Mesendoderm (in vitro differentiated cells): ENCODE measurements at regions not wholly inside any gene's neighbourhood (a gene's known extent, or its start where the extent isn't known, plus 50 kb on each side); places are given as distances from the start of the nearest gene placed in this dataset.
A peak's percentile ranks its signal among the peaks of the same experiment; 100 is the strongest.

Experiments
- DNase-seq: peaks from one replicate; pipeline ENCODE4 v3.0.0; 2013
- H2AK5ac ChIP-seq: 2 replicates; pipeline ENCODE4 v1.6.1; 2013; ENCODE audit warnings: low read length, inconsistent platforms
- H2BK120ac ChIP-seq: 2 replicates; pipeline ENCODE4 v1.6.1; 2013; ENCODE audit warnings: low read depth, mild to moderate bottlenecking, low read length, moderate library complexity, mixed read lengths
- H2BK15ac ChIP-seq: replicated peaks from 2 replicates; pipeline ENCODE4 v1.6.1; 2013; ENCODE audit warnings: low read depth, mild to moderate bottlenecking, moderate library complexity
- H2BK5ac ChIP-seq: 2 replicates; pipeline ENCODE4 v1.6.1; 2013; ENCODE audit warnings: low read length, inconsistent platforms
- H3K18ac ChIP-seq: 2 replicates; pipeline ENCODE4 v1.6.1; 2013; ENCODE audit warnings: mild to moderate bottlenecking, low read length, mixed read lengths
- H3K23ac ChIP-seq: one replicate; pipeline ENCODE4 v1.6.1; 2013; ENCODE audit warnings: low read length
- H3K27ac ChIP-seq: 2 replicates; pipeline ENCODE4 v1.5.1; 2013; ENCODE audit warnings: low read depth, mild to moderate bottlenecking, inconsistent platforms, low read length, moderate library complexity
- H3K27me3 ChIP-seq: 2 replicates; pipeline ENCODE4 v1.6.1; 2013; ENCODE audit warnings: low read length, control low read depth, mild to moderate bottlenecking, inconsistent platforms; ENCODE audit not compliant: insufficient read depth, poor library complexity
- H3K36me3 ChIP-seq: 2 replicates; pipeline ENCODE4 v1.6.1; 2013; ENCODE audit warnings: low read length, inconsistent platforms; ENCODE audit not compliant: control insufficient read depth, insufficient read depth
- H3K4ac ChIP-seq: one replicate; pipeline ENCODE4 v1.6.1; 2013; ENCODE audit warnings: low read depth, mild to moderate bottlenecking, low read length, moderate library complexity
- H3K4me1 ChIP-seq: 2 replicates; pipeline ENCODE4 v1.6.1; 2013; ENCODE audit warnings: low read depth, low read length, inconsistent platforms; ENCODE audit not compliant: control insufficient read depth
- H3K4me2 ChIP-seq: 2 replicates; pipeline ENCODE4 v1.6.1; 2013; ENCODE audit warnings: low read length
- H3K4me3 ChIP-seq: 2 replicates; pipeline ENCODE4 v1.5.1; 2013; ENCODE audit warnings: mild to moderate bottlenecking, low read length
- H3K56ac ChIP-seq: one replicate; pipeline ENCODE4 v1.6.1; 2013; ENCODE audit warnings: low read length
- H3K79me1 ChIP-seq: 2 replicates; pipeline ENCODE4 v1.6.1; 2013; ENCODE audit warnings: low read length, inconsistent platforms
- H3K79me2 ChIP-seq: 2 replicates; pipeline ENCODE4 v1.6.1; 2013; ENCODE audit warnings: mild to moderate bottlenecking, low read length; ENCODE audit not compliant: control insufficient read depth, insufficient read depth
- H3K9ac ChIP-seq: 2 replicates; pipeline ENCODE4 v1.6.1; 2013; ENCODE audit warnings: low read length, inconsistent platforms
- H4K5ac ChIP-seq: one replicate; pipeline ENCODE4 v1.6.1; 2013; ENCODE audit warnings: low read length
- H4K8ac ChIP-seq: one replicate; pipeline ENCODE4 v1.6.1; 2013; ENCODE audit warnings: low read depth, mild to moderate bottlenecking, control low read depth, low read length, moderate library complexity
- WGBS: extraction: QIAGEN DNeasy Blood & Tissue Kit; methylation state at CpG from one replicate; pipeline ENCODE4 v1.1.7; 2013; ENCODE audit warnings: low lambda C conversion rate, missing lambda C conversion rate; ENCODE audit not compliant: insufficient coverage; ENCODE audit errors: extremely low coverage; 5-methylcytosine and 5-hydroxymethylcytosine counted together

DNA sequence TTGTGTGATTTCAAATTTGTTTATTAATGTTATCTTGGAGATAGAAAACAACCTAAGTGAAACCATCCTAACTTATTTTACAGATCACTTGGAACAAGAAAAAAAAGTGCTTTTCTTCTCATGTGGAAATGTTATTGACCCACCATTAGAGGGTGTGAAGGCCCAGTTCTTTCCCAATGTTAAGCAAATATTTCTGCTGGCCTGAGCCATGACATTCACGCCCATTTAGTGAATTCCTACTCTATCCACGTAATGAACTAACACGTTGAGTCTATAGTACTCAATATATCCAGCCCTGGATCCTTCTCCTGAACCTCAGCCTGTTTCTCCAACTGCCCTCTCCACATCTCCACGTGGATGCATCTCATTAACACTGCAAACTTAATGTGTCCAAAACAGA lies 180.6 kb upstream of the ZFP64 start:
- Histone ChIP-seq H3K27me3 (no peaks in the 10 kb centered on the region), H3K4ac (no peak overlapping the region), H3K79me2 (no peaks in the 10 kb centered on the region), H3K56ac (no peak overlapping the region), H2BK5ac (no peak overlapping the region), H3K36me3 (no peaks in the 10 kb centered on the region), H4K5ac (no peak overlapping the region), H3K27ac (no peak overlapping the region), H3K4me1 (no peaks in the 10 kb centered on the region), H2BK15ac (no peak overlapping the region), H4K8ac (no peak overlapping the region), H3K18ac (no peak overlapping the region), H3K79me1 (no peaks in the 10 kb centered on the region), H2BK120ac (no peak overlapping the region), H3K9ac (no peak overlapping the region), H3K23ac (no peak overlapping the region), H3K4me2 (no peak overlapping the region), H3K4me3 (no peak overlapping the region), H2AK5ac (no peak overlapping the region)
- DNase-seq = no peak
- no CpG with 5 or more reads among the region's 4 CpGs for WGBS

- no CpG with 5 or more reads among the region's 7 CpGs for WGBS
- Histone ChIP-seq H3K79me1 (no peaks in the 10 kb centered on the region), H3K56ac (no peak overlapping the region)
Observed at GRCh38 chr20:52365688-52366087, 174.1 kb upstream of the ZFP64 start.

GRCh38 chr20:52364405-52364804 lies 172.8 kb upstream of the ZFP64 start:
- Histone ChIP-seq H3K4me1 (no peaks in the 10 kb centered on the region), H3K27me3 (no peaks in the 10 kb centered on the region), H2BK15ac (no peak overlapping the region), H2BK5ac (no peak overlapping the region), H4K5ac (no peak overlapping the region), H3K18ac (no peak overlapping the region), H3K4me3 (no peak overlapping the region), H3K23ac (no peak overlapping the region), H3K56ac (no peak overlapping the region), H3K27ac (no peak overlapping the region), H2AK5ac (no peak overlapping the region), H3K36me3 (no peaks in the 10 kb centered on the region), H4K8ac (no peak overlapping the region), H3K79me2 (no peaks in the 10 kb centered on the region), H3K4ac (no peak overlapping the region), H2BK120ac (no peak overlapping the region), H3K9ac (no peak overlapping the region), H3K79me1 (no peaks in the 10 kb centered on the region), H3K4me2 (no peak overlapping the region)
- no peak for DNase-seq
- no CpG with 5 or more reads among the region's 1 CpG for WGBS

More at GRCh38 chr20:52365688-52366087, 174.1 kb upstream of the ZFP64 start:
- no peak overlapping the region for H3K9ac ChIP-seq
- H3K27me3 ChIP-seq = no peaks in the 10 kb centered on the region
- H3K79me2 ChIP-seq = no peaks in the 10 kb centered on the region
- H3K4ac ChIP-seq = no peak overlapping the region
- H2BK15ac ChIP-seq = no peak overlapping the region
- no peak overlapping the region for H4K8ac ChIP-seq
- H2BK5ac ChIP-seq = no peak overlapping the region
- no peak overlapping the region for H3K4me3 ChIP-seq
- no peaks in the 10 kb centered on the region for H3K36me3 ChIP-seq
- no peaks in the 10 kb centered on the region for H3K4me1 ChIP-seq
- H3K27ac ChIP-seq = no peak overlapping the region
- no peak overlapping the region for H3K18ac ChIP-seq
- H2AK5ac ChIP-seq = no peak overlapping the region
- no peak overlapping the region for H3K4me2 ChIP-seq
- H4K5ac ChIP-seq = no peak overlapping the region
- no peak overlapping the region for H2BK120ac ChIP-seq
- H3K23ac ChIP-seq = no peak overlapping the region
- no peak for DNase-seq

- no peak overlapping the region for H3K4me2 ChIP-seq
- H4K5ac ChIP-seq = no peak overlapping the region
- no CpG with 5 or more reads among the region's 3 CpGs for WGBS
- H3K9ac ChIP-seq = no peak overlapping the region
- H3K4ac ChIP-seq = no peak overlapping the region
- no peak overlapping the region for H2BK120ac ChIP-seq
- H3K79me2 ChIP-seq = no peaks in the 10 kb centered on the region
- H3K36me3 ChIP-seq = no peaks in the 10 kb centered on the region
- H2BK5ac ChIP-seq = no peak overlapping the region
- no peak overlapping the region for H3K27ac ChIP-seq
- H3K79me1 ChIP-seq = no peaks in the 10 kb centered on the region
- H4K8ac ChIP-seq = no peak overlapping the region
- no peak overlapping the region for H3K56ac ChIP-seq
- no peaks in the 10 kb centered on the region for H3K27me3 ChIP-seq
- no peak overlapping the region for H3K4me3 ChIP-seq
- H2AK5ac ChIP-seq = no peak overlapping the region
- H2BK15ac ChIP-seq = no peak overlapping the region
- H3K18ac ChIP-seq = no peak overlapping the region
- DNase-seq = no peak
- H3K4me1 ChIP-seq = no peaks in the 10 kb centered on the region
- H3K23ac ChIP-seq = no peak overlapping the region
Observed at GRCh38 chr20:52361650-52362049, 170.1 kb upstream of the ZFP64 start.

- Histone ChIP-seq H3K23ac (peak overlapping the region; percentile 45), H3K27me3 (no peaks in the 10 kb centered on the region), H2BK120ac (no peak overlapping the region), H4K8ac (no peak overlapping the region), H3K27ac (no peak overlapping the region), H2BK15ac (no peak overlapping the region), H2BK5ac (no peak overlapping the region), H3K4me2 (no peak overlapping the region), H3K9ac (no peak overlapping the region), H3K4me1 (no peaks in the 10 kb centered on the region), H2AK5ac (no peak overlapping the region), H3K18ac (no peak overlapping the region), H4K5ac (no peak overlapping the region), H3K79me1 (no peaks in the 10 kb centered on the region), H3K4me3 (no peak overlapping the region), H3K79me2 (no peaks in the 10 kb centered on the region), H3K4ac (no peak overlapping the region), H3K56ac (no peak overlapping the region), H3K36me3 (no peaks in the 10 kb centered on the region)
- WGBS = no CpG with 5 or more reads among the region's 3 CpGs
- no peak for DNase-seq
Observed at GRCh38 chr20:52349806-52350205, 158.2 kb upstream of the ZFP64 start.

DNA sequence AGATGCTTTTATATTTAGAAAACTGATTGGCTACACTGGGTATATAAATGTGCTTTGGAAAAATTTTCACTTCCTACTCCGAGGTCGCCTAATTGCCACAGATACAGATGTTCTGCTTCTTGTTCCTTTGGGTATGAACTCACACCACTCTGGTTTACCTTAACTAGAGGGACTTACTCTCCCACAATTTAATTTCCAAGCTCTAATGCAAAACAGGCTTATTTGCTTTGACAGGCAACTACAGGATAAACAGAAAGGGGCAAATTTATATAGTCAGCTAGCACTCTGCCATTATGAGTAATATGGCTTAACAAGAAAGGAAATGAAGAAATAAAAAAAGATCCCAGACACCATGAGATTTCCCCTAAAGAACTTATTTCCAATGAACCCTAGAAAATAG lies 156.9 kb upstream of the ZFP64 start:
- no peak overlapping the region for H2BK15ac ChIP-seq
- no peak for DNase-seq
- H3K4ac ChIP-seq = no peak overlapping the region
- no peaks in the 10 kb centered on the region for H3K36me3 ChIP-seq
- H4K8ac ChIP-seq = no peak overlapping the region
- no peaks in the 10 kb centered on the region for H3K79me1 ChIP-seq
- H3K9ac ChIP-seq = no peak overlapping the region
- no peak overlapping the region for H2BK5ac ChIP-seq
- no peak overlapping the region for H2BK120ac ChIP-seq
- no peak overlapping the region for H2AK5ac ChIP-seq
- H3K18ac ChIP-seq = no peak overlapping the region
- H3K4me3 ChIP-seq = no peak overlapping the region
- no peaks in the 10 kb centered on the region for H3K79me2 ChIP-seq
- H3K27me3 ChIP-seq = no peaks in the 10 kb centered on the region
- H3K23ac ChIP-seq = no peak overlapping the region
- no CpG with 5 or more reads among the region's 2 CpGs for WGBS
- H3K4me2 ChIP-seq = no peak overlapping the region
- H3K27ac ChIP-seq = no peak overlapping the region
- H4K5ac ChIP-seq = no peak overlapping the region
- H3K56ac ChIP-seq = no peak overlapping the region
- no peaks in the 10 kb centered on the region for H3K4me1 ChIP-seq
